WTC11 (cell line): ENCODE measurements at regions not wholly inside any gene's neighbourhood (a gene's known extent, or its start where the extent isn't known, plus 50 kb on each side); places are given as distances from the start of the nearest gene placed in this dataset.

Experiments
- ATAC-seq: fragments of 200-7000 bp; cut with Tn5 transposase; 2 replicates; pipeline ENCODE4 v1.10.0; 2021; ENCODE audit warnings: mild to moderate bottlenecking, moderate library complexity
- CTCF ChIA-PET: fragments of 300-600 bp; sonication (Branson Sonifier 250); formaldehyde crosslinking; loops from one replicate; lab custom pipeline; 2021; ENCODE audit warnings: antibody characterized with exemption; lab: Charles Lee
- POLR2A ChIA-PET: fragments of 350-600 bp; sonication (Branson Sonifier 250); formaldehyde crosslinking; loops from one replicate; lab custom pipeline; 2021; ENCODE audit warnings: antibody characterized with exemption; lab: Charles Lee
- DNase-seq: peaks from one replicate; pipeline ENCODE4 v3.0.0; 2021; ENCODE audit warnings: low spot score
- H3K27ac Mint-ChIP-seq: 2 replicates; pipeline ENCODE4 v1.8.0; 2021; ENCODE audit warnings: mixed read lengths
- H3K27me3 Mint-ChIP-seq: 2 replicates; pipeline ENCODE4 v1.8.0; 2021; ENCODE audit warnings: low read depth, mild to moderate bottlenecking, moderate library complexity, mixed read lengths
- H3K36me3 Mint-ChIP-seq: 2 replicates; pipeline ENCODE4 v1.8.0; 2021; ENCODE audit warnings: mixed read lengths
- H3K4me1 Mint-ChIP-seq: 2 replicates; pipeline ENCODE4 v1.8.0; 2022; ENCODE audit warnings: mixed read lengths
- H3K4me3 Mint-ChIP-seq: 2 replicates; pipeline ENCODE4 v1.8.0; 2021; ENCODE audit warnings: mild to moderate bottlenecking, moderate library complexity, mixed read lengths
- H3K9me3 Mint-ChIP-seq: 2 replicates; pipeline ENCODE4 v1.8.0; 2021; ENCODE audit warnings: mixed read lengths
- ATF1 ChIP-seq: sonication (generic); formaldehyde crosslinking; IDR thresholded peaks from 2 replicates; pipeline ENCODE4 v1.8.1; 2023; ENCODE audit warnings: mild to moderate bottlenecking, moderate library complexity, missing genetic modification reagents
- CREB1 ChIP-seq: sonication (generic); formaldehyde crosslinking; IDR thresholded peaks from 2 replicates; pipeline ENCODE4 v1.8.0; 2023; ENCODE audit warnings: mild to moderate bottlenecking, missing genetic modification reagents
- GABPB1 ChIP-seq: sonication (generic); formaldehyde crosslinking; IDR thresholded peaks from 2 replicates; pipeline ENCODE4 v1.8.1; 2023; ENCODE audit warnings: mild to moderate bottlenecking, missing genetic modification reagents
- GRHL2 ChIP-seq: fragments of 250-450 bp; sonication (Bioruptor Pico); IDR thresholded peaks from 2 replicates; pipeline ENCODE4 v1.8.0; 2022; ENCODE audit warnings: mild to moderate bottlenecking, moderate library complexity; ENCODE audit not compliant: insufficient replicate concordance, severe bottlenecking
- JUN ChIP-seq: sonication (generic); formaldehyde crosslinking; IDR thresholded peaks from 2 replicates; pipeline ENCODE4 v1.8.0; 2023; ENCODE audit warnings: mild to moderate bottlenecking, missing genetic modification reagents
- MXD4 ChIP-seq: fragments of 250-450 bp; sonication (Bioruptor Pico); IDR thresholded peaks from 2 replicates; pipeline ENCODE4 v1.8.0; 2021; ENCODE audit warnings: mild to moderate bottlenecking, moderate library complexity, borderline replicate concordance
- NR1H2 ChIP-seq: sonication (generic); formaldehyde crosslinking; IDR thresholded peaks from 2 replicates; pipeline ENCODE4 v1.9.0; 2021; ENCODE audit warnings: mild to moderate bottlenecking, moderate library complexity, missing genetic modification reagents
- NR3C1 ChIP-seq: sonication (generic); formaldehyde crosslinking; conservative IDR thresholded peaks from 2 replicates; pipeline ENCODE4 v1.8.1; 2023; ENCODE audit warnings: low read depth, mild to moderate bottlenecking, missing genetic modification reagents
- OVOL2 ChIP-seq: fragments of 250-450 bp; sonication (Bioruptor Pico); IDR thresholded peaks from 2 replicates; pipeline ENCODE4 v1.9.0; 2021; ENCODE audit warnings: mild to moderate bottlenecking, borderline replicate concordance
- SOX15 ChIP-seq: fragments of 250-450 bp; sonication (Bioruptor Pico); IDR thresholded peaks from 2 replicates; pipeline ENCODE4 v1.9.0; 2021; ENCODE audit warnings: mild to moderate bottlenecking
- ZNF317 ChIP-seq: sonication (generic); formaldehyde crosslinking; IDR thresholded peaks from 2 replicates; pipeline ENCODE4 v1.8.1; 2023; ENCODE audit warnings: low read depth, mild to moderate bottlenecking, moderate library complexity, missing genetic modification reagents, borderline replicate concordance
- ZNF423 ChIP-seq: fragments of 250-450 bp; sonication (Bioruptor Pico); IDR thresholded peaks from 2 replicates; pipeline ENCODE4 v2.1.2; 2022; ENCODE audit warnings: mild to moderate bottlenecking, moderate library complexity
- TF ChIP-seq, protein P1 (sequence below): fragments of 250-450 bp; sonication (Bioruptor Pico); conservative IDR thresholded peaks from 2 replicates; pipeline ENCODE4 v1.9.0; 2021; ENCODE audit warnings: mild to moderate bottlenecking
- TF ChIP-seq, protein P2 (sequence below): sonication (generic); formaldehyde crosslinking; IDR thresholded peaks from 2 replicates; pipeline ENCODE4 v1.8.1; 2022; ENCODE audit warnings: low read depth, mild to moderate bottlenecking, moderate library complexity, missing genetic modification reagents, borderline replicate concordance
- TF ChIP-seq, protein P3 (sequence below): sonication (generic); formaldehyde crosslinking; IDR thresholded peaks from 2 replicates; pipeline ENCODE4 v1.8.0; 2022; ENCODE audit warnings: mild to moderate bottlenecking, missing genetic modification reagents
- TF ChIP-seq, protein P4 (sequence below): sonication (generic); formaldehyde crosslinking; IDR thresholded peaks from 2 replicates; pipeline ENCODE4 v1.8.0; 2023; ENCODE audit warnings: missing genetic modification reagents
- TF ChIP-seq, protein P5 (sequence below): sonication (generic); formaldehyde crosslinking; conservative IDR thresholded peaks from 2 replicates; pipeline ENCODE4 v1.8.1; 2023; ENCODE audit warnings: mild to moderate bottlenecking, low read depth, missing genetic modification reagents, moderate library complexity
- TF ChIP-seq, protein P6 (sequence below): sonication (generic); formaldehyde crosslinking; IDR thresholded peaks from 2 replicates; pipeline ENCODE4 v1.8.1; 2022; ENCODE audit warnings: mild to moderate bottlenecking, moderate library complexity, missing genetic modification reagents
- TF ChIP-seq, protein P7 (sequence below): fragments of 250-450 bp; sonication (Bioruptor Pico); IDR thresholded peaks from 2 replicates; pipeline ENCODE4 v1.8.0; 2021; ENCODE audit warnings: mild to moderate bottlenecking
- TF ChIP-seq, protein P8 (sequence below): sonication (generic); formaldehyde crosslinking; IDR thresholded peaks from 2 replicates; pipeline ENCODE4 v1.8.1; 2023; ENCODE audit warnings: mild to moderate bottlenecking, missing genetic modification reagents, moderate library complexity

DNA sequence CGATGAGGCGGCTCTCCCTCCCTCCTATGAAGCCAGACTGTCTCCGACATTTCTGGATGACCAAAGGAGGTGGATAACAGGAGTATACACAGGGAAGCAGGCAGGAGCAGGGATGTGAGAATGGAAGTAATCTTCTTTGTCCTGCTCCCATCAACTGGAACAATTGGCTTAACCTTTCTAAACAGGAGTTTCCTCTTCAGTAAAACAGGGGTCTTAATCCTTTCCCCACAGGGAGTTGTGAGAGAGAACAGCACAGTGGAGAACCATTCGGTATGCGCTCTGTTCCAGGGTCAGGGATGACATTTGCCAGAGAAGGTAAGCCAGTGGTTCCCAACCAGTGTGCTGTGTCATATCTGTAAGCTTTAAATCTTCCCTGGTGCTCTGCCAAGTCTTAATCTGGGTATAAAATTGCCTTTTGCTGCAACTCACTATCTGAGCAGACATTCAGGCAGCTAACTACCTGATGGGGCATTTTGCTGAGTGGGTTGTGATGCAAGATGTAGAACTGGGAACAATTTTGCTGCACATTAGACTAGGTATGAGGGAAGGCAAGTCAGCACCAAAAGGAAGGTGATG lies 294.8 kb upstream of the KIF2A start:
- no peak overlapping the region for H3K4me3 Mint-ChIP-seq
- H3K4me1 Mint-ChIP-seq: peaks cover 25% of the 10 kb centered on the region
- POLR2A ChIA-PET: no interaction called here
- H3K36me3 Mint-ChIP-seq: no peaks in the 10 kb centered on the region
- TF ChIP-seq, protein P1, sequence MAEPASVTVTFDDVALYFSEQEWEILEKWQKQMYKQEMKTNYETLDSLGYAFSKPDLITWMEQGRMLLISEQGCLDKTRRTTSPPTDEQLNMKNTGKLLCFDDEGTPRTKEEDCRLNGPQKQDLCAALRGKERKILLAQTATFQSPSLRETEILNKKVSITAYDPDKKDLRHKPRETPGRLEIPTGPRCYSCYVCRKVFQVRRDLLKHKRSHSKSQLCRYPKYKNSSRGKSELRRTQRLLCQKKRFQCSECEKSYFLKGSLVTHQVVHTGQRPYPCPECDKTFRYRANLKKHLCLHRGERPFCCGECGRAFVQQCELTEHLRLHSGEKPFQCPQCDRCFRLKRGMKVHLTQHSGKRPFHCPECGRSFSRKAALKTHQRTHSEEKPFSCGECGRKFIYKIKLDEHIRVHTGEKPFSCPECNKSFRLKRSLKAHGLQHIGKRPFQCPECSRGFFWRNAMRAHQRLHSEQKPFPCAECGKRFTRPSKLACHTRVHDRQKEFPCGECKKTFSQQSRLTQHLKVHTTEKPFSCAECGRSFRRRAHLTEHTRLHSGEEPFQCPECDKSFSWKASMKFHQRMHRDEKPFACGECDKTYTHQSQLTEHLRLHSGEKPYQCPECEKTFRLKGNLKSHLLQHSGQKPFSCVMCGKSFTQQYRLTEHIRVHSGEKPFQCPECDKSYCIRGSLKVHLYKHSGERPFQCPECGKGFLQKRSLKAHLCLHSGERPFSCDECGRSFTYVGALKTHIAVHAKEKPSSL (CRISPR knock-in tag): no peak
- TF ChIP-seq, protein P2, sequence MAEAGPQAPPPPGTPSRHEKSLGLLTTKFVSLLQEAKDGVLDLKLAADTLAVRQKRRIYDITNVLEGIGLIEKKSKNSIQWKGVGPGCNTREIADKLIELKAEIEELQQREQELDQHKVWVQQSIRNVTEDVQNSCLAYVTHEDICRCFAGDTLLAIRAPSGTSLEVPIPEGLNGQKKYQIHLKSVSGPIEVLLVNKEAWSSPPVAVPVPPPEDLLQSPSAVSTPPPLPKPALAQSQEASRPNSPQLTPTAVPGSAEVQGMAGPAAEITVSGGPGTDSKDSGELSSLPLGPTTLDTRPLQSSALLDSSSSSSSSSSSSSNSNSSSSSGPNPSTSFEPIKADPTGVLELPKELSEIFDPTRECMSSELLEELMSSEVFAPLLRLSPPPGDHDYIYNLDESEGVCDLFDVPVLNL (CRISPR knock-in tag): no peak
- TF ChIP-seq ATF1 (CRISPR knock-in tag) (no peak), JUN (no peak), ZNF317 (no peak), CREB1 (CRISPR knock-in tag) (no peak), GABPB1 (CRISPR knock-in tag) (no peak), GRHL2 (CRISPR knock-in tag) (no peak), NR3C1 (CRISPR knock-in tag) (no peak), MXD4 (CRISPR knock-in tag) (no peak), OVOL2 (CRISPR knock-in tag) (no peak)
- TF ChIP-seq, protein P3, sequence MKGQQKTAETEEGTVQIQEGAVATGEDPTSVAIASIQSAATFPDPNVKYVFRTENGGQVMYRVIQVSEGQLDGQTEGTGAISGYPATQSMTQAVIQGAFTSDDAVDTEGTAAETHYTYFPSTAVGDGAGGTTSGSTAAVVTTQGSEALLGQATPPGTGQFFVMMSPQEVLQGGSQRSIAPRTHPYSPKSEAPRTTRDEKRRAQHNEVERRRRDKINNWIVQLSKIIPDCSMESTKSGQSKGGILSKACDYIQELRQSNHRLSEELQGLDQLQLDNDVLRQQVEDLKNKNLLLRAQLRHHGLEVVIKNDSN (CRISPR knock-in tag): no peak
- TF ChIP-seq, protein P4, sequence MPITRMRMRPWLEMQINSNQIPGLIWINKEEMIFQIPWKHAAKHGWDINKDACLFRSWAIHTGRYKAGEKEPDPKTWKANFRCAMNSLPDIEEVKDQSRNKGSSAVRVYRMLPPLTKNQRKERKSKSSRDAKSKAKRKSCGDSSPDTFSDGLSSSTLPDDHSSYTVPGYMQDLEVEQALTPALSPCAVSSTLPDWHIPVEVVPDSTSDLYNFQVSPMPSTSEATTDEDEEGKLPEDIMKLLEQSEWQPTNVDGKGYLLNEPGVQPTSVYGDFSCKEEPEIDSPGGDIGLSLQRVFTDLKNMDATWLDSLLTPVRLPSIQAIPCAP: no peak
- TF ChIP-seq, protein P5, sequence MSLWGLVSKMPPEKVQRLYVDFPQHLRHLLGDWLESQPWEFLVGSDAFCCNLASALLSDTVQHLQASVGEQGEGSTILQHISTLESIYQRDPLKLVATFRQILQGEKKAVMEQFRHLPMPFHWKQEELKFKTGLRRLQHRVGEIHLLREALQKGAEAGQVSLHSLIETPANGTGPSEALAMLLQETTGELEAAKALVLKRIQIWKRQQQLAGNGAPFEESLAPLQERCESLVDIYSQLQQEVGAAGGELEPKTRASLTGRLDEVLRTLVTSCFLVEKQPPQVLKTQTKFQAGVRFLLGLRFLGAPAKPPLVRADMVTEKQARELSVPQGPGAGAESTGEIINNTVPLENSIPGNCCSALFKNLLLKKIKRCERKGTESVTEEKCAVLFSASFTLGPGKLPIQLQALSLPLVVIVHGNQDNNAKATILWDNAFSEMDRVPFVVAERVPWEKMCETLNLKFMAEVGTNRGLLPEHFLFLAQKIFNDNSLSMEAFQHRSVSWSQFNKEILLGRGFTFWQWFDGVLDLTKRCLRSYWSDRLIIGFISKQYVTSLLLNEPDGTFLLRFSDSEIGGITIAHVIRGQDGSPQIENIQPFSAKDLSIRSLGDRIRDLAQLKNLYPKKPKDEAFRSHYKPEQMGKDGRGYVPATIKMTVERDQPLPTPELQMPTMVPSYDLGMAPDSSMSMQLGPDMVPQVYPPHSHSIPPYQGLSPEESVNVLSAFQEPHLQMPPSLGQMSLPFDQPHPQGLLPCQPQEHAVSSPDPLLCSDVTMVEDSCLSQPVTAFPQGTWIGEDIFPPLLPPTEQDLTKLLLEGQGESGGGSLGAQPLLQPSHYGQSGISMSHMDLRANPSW (CRISPR knock-in tag): no peak
- TF ChIP-seq, protein P6, sequence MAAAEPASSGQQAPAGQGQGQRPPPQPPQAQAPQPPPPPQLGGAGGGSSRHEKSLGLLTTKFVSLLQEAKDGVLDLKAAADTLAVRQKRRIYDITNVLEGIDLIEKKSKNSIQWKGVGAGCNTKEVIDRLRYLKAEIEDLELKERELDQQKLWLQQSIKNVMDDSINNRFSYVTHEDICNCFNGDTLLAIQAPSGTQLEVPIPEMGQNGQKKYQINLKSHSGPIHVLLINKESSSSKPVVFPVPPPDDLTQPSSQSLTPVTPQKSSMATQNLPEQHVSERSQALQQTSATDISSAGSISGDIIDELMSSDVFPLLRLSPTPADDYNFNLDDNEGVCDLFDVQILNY: no peak
- TF ChIP-seq, all 79 proteins: peak for 0
- peaks cover 6% of the 10 kb centered on the region for H3K9me3 Mint-ChIP-seq
- DNase-seq: no peak
- peak; percentile 91 for ATAC-seq
- no peak overlapping the region for H3K27ac Mint-ChIP-seq
- H3K27me3 Mint-ChIP-seq: no peaks in the 10 kb centered on the region; the same call in 1 of the 2 replicates
- CTCF ChIA-PET: interaction anchor here (1.2 kb wide), 1 partner anchor 132 kb away, joined by 5 read pairs; no protein-coding TSS in a partner anchor

DNA sequence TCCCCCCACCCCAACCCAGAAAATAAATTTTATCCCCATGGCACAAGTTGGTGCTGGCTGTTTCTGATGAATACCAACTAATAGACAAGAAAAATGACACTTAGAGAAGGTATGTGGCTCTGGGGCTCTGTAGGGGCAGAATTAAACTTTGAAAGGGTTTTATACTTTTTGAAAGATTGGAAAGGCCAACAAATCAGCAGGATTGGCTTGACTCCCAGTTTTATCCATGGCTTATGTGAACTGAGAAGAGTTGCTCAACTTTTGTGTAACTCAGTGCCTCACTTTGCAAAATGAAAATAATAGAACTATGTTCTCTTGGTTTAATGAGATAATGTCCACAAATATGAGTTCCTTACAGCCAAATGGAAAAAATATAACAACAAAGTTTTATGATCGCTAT lies 288.9 kb upstream of the KIF2A start:
- no peaks in the 10 kb centered on the region; the same call in 1 of the 2 replicates for H3K27me3 Mint-ChIP-seq
- H3K4me1 Mint-ChIP-seq: peaks cover 11% of the 10 kb centered on the region
- POLR2A ChIA-PET: no interaction called here
- H3K27ac Mint-ChIP-seq: no peak overlapping the region
- no peak overlapping the region for H3K4me3 Mint-ChIP-seq
- H3K36me3 Mint-ChIP-seq: no peaks in the 10 kb centered on the region
- DNase-seq (no peak), ATAC-seq (no peak)
- CTCF ChIA-PET: no interaction called here
- H3K9me3 Mint-ChIP-seq: no peaks in the 10 kb centered on the region; the same call in 1 of the 2 replicates
- TF ChIP-seq, protein P7, sequence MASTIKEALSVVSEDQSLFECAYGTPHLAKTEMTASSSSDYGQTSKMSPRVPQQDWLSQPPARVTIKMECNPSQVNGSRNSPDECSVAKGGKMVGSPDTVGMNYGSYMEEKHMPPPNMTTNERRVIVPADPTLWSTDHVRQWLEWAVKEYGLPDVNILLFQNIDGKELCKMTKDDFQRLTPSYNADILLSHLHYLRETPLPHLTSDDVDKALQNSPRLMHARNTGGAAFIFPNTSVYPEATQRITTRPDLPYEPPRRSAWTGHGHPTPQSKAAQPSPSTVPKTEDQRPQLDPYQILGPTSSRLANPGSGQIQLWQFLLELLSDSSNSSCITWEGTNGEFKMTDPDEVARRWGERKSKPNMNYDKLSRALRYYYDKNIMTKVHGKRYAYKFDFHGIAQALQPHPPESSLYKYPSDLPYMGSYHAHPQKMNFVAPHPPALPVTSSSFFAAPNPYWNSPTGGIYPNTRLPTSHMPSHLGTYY: no peak
- TF ChIP-seq, protein P3 (CRISPR knock-in tag): no peak
- TF ChIP-seq, protein P5 (CRISPR knock-in tag): no peak
- TF ChIP-seq, protein P8, sequence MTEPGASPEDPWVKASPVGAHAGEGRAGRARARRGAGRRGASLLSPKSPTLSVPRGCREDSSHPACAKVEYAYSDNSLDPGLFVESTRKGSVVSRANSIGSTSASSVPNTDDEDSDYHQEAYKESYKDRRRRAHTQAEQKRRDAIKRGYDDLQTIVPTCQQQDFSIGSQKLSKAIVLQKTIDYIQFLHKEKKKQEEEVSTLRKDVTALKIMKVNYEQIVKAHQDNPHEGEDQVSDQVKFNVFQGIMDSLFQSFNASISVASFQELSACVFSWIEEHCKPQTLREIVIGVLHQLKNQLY: no peak
- TF ChIP-seq ZNF423 (CRISPR knock-in tag): no peak
- TF ChIP-seq SOX15 (CRISPR knock-in tag): no peak
- no peak for TF ChIP-seq NR1H2 (CRISPR knock-in tag)
